Large intestine (tissue), 3 donors: ENCODE measurements at regions not wholly inside any gene's neighbourhood (a gene's known extent, or its start where the extent isn't known, plus 50 kb on each side); places are given as distances from the start of the nearest gene placed in this dataset.

Source experiments
- DNase-seq, 2 donors: peaks; one replicate each; pipeline versions ENCODE4 v3.0.0 to v3.0.0-alpha.2; 2013
- H3K27ac ChIP-seq: one replicate; pipeline ENCODE4 v1.5.1; 2013; ENCODE audit warnings: low read length
- H3K27me3 ChIP-seq: 2 replicates; pipeline ENCODE4 v1.6.1; 2013; ENCODE audit warnings: low read length; ENCODE audit not compliant: control insufficient read depth, insufficient read depth
- H3K36me3 ChIP-seq: 2 replicates; pipeline ENCODE4 v1.6.1; 2013; ENCODE audit warnings: low read length; ENCODE audit not compliant: control insufficient read depth, insufficient read depth
- H3K4me1 ChIP-seq: one replicate; pipeline ENCODE4 v1.6.1; 2013; ENCODE audit warnings: low read length; ENCODE audit not compliant: control insufficient read depth, insufficient read depth
- H3K4me3 ChIP-seq: one replicate; pipeline ENCODE4 v1.5.1; 2013; ENCODE audit warnings: low read length
- H3K9me3 ChIP-seq: one replicate; pipeline ENCODE4 v1.6.1; 2013; ENCODE audit warnings: mild to moderate bottlenecking, low read depth, low read length, moderate library complexity; ENCODE audit not compliant: control insufficient read depth
- WGBS: methylation state at CpG from one replicate; pipeline ENCODE4 v1.1.5; 2013; ENCODE audit warnings: low lambda C conversion rate; ENCODE audit not compliant: insufficient coverage; 5-methylcytosine and 5-hydroxymethylcytosine counted together

DNA sequence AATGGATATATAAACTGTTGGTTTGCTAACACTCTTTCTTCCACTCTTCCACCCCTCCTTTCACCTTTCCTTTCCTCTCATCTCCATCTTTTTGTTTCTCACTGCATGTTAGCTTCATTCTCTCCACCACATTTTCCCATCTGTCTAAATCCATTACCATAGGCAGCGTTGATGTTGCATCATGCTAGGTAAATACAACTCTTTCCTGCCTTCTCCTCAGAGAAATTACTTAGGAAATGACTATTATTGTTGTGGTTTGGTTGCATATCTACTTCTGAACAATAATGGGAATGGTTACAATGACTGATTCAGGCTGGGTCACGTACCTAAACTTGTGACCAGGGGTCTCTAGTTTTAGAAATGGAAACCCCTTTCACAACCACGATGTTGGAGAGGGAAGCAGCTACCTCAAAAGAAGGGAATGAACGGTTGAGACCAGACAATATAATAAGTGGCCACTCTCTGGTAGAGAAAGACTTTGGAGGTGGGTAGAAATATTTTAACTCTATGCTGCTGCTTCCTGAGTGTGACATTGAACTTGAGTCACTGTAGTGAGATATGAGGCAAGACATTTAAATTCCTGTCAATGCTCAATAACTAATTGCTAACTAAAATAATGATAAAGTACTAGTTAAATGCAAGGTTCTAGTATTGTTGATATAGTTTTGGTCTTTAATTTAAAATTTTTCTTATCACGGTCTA is 314.1 kb upstream of the TGFBR2 start:
- 70% methylated on average over 2 of the region's 5 CpGs for WGBS
- Histone ChIP-seq H3K4me3 (no peak overlapping the region), H3K9me3 (no peaks in the 10 kb centered on the region), H3K27me3 (no peaks in the 10 kb centered on the region), H3K27ac (no peak overlapping the region), H3K36me3 (no peaks in the 10 kb centered on the region), H3K4me1 (peaks cover 22% of the 10 kb centered on the region)
- DNase-seq, result no peak

DNA sequence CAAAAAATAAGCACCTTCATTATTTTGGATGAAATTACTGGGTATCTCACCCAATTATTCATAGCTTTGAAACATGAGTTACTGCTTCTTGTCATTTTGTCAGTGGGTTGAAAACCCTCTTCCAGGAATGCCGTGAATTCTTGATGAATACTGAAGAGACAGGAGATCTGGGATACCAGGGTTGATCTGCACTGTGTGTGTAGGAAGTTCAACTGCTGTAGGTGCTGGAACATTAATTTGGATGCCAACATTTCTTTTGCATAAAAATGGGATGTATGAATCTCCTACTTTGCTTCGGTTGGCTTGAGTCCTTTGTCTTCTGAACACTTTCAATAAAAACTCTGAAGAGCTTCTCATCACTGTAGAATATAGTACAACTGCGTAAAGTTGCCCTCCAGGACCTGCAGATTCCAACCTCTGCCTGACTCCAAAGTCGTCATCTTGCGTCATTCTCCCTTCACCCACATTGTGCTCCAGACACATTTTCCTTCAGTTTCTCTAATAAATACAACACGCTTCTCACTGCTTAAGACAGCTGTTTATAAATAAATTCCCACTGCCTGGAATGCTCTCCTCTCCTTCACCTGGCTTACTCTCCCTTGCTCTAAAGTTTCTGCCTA is 312.7 kb upstream of the TGFBR2 start:
- Histone ChIP-seq H3K4me3 (no peak overlapping the region), H3K27me3 (no peaks in the 10 kb centered on the region), H3K4me1 (peaks cover 17% of the 10 kb centered on the region), H3K27ac (no peak overlapping the region), H3K36me3 (no peaks in the 10 kb centered on the region), H3K9me3 (no peaks in the 10 kb centered on the region)
- 93% methylated on average over 3 of the region's 6 CpGs for WGBS
- DNase-seq, result no peak

DNA sequence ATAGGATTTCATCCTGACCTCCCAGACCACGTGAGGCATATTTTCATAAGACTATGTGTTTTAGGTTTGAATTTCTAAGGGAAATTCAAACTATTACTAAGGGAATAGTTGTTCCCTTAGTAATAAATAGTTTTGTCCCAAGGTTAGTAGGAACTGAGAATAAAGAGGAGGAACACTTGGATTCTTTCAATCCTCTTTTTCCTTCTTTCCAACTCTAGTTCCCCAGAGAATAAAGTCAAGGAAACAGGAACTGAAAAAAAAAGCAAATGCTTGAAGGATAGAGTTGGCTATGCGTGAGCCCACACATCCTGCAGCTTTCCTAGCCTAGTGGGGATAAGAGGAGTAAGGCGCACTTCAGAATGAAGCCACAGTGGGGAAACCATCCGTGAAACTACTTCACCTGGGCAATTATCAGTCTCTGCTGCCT is 312.1 kb upstream of the TGFBR2 start:
- Histone ChIP-seq H3K36me3 (no peaks in the 10 kb centered on the region), H3K27ac (no peak overlapping the region), H3K27me3 (no peaks in the 10 kb centered on the region), H3K9me3 (no peaks in the 10 kb centered on the region), H3K4me1 (peaks cover 12% of the 10 kb centered on the region), H3K4me3 (no peak overlapping the region)
- DNase-seq, result no peak
- no CpG with 5 or more reads among the region's 4 CpGs for WGBS

DNA sequence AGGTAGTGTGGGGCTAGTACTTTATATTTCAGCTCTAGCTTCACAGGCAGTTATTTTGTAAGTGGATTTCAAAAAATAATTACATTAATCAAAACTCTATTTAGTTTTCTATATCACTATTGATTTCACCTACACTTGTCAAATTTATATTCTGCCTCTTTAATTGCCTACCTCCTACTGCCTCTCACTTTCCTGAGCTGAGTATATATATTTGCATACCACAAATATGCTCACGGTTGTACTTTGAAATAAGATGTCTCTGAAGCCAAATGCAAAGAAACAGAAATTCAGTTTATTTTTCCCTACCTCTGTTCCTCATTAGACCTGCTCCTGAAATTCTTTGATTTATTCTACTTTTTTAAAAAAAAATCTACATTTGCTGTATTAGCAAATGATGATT is 309.3 kb upstream of the TGFBR2 start:
- H3K27me3 ChIP-seq, result no peaks in the 10 kb centered on the region
- H3K36me3 ChIP-seq, result no peaks in the 10 kb centered on the region
- H3K9me3 ChIP-seq, result no peaks in the 10 kb centered on the region
- no peak for DNase-seq
- no peak overlapping the region for H3K27ac ChIP-seq
- peaks cover 7% of the 10 kb centered on the region for H3K4me1 ChIP-seq
- 60% methylated on average over 1 of the region's 1 CpG for WGBS
- no peak overlapping the region for H3K4me3 ChIP-seq

DNA sequence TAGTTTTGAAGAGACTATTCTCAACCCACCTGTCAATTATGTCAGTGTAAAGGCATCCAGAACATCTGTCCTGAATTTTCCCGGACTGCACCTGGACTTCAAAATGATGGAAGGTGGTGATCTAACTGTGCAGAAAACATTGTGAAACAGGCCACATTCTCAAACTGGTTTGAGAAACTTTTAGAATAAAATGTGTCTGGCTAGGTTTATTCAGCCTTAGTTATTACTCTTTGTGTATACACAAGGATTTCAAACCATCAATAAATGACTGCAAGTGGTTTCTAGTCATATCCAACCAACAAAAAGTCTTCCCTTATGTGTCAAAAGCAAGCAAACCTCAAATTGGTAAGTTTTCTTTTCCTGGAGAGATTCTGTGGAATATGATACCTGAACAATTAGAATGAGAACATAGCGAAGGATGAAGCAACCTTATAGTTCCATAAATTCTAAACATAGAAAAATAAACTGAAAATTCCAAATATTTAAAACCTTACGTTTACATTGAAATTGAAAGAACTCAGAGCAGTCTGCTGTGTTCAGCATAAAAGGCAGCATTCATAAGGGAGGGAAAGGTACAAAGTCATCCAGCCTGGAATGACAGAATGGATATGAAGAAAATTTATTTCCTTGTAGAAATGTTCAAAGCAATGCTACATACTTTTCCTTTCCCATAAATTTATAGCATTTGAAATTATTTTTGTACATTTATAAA is 306.6 kb upstream of the TGFBR2 start:
- Histone ChIP-seq H3K36me3 (no peaks in the 10 kb centered on the region), H3K4me1 (peaks cover 7% of the 10 kb centered on the region), H3K27ac (peak overlapping the region; percentile 80), H3K4me3 (no peak overlapping the region), H3K9me3 (no peaks in the 10 kb centered on the region), H3K27me3 (no peaks in the 10 kb centered on the region)
- WGBS, result 30% methylated on average over 2 of the region's 3 CpGs
- peak in 1 of 2 donors; percentile 76 for DNase-seq

DNA sequence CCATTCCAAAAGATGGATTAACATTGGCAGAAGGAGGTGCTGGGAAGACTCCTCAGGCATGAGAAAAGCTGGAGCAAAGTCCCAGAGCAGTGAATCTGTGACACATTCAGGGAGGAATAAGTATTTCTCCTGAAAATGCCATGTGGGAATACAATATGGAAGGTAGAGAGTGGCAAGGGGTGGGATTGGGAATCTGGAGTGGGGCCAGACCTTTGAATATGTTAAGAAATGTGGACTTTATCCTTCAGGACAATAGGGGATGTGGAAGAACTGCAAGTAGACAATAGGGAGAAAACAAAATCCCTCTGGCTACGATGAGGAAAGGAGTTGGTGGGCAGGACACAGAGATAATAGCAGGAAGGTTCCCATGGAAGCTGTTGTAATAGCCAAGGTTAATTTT is 305.6 kb upstream of the TGFBR2 start:
- Histone ChIP-seq H3K27me3 (no peaks in the 10 kb centered on the region), H3K9me3 (no peaks in the 10 kb centered on the region), H3K4me1 (peaks cover 7% of the 10 kb centered on the region), H3K27ac (peak overlapping the region; percentile 80), H3K36me3 (no peaks in the 10 kb centered on the region), H3K4me3 (no peak overlapping the region)
- no CpG with 5 or more reads among the region's 1 CpG for WGBS
- peak in 1 of 2 donors; percentile 51 for DNase-seq

DNA sequence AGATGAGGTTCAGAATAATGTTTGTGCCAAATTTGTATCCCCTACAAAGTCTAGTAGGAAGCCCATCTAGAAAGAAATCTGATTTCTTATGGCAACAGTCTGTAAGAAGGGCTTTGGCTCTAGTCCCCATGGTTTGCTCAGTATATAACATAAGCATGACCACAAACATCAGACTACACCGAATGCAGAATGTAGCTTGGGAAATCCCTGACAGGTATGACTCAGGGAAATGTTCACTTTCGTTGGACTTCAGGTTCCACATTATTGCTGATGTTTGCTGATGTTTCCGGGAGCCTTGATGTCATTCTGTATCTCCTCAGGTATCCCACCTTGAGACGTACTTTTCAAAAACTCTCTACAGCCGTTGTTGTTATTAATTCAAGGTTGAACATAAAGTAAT is 304.4 kb upstream of the TGFBR2 start:
- peak; percentile 67 to 82 for DNase-seq
- Histone ChIP-seq H3K9me3 (no peaks in the 10 kb centered on the region), H3K4me1 (peaks cover 10% of the 10 kb centered on the region), H3K27me3 (no peaks in the 10 kb centered on the region), H3K4me3 (no peak overlapping the region), H3K36me3 (no peaks in the 10 kb centered on the region), H3K27ac (no peak overlapping the region)
- 49% methylated on average over 3 of the region's 5 CpGs for WGBS

DNA sequence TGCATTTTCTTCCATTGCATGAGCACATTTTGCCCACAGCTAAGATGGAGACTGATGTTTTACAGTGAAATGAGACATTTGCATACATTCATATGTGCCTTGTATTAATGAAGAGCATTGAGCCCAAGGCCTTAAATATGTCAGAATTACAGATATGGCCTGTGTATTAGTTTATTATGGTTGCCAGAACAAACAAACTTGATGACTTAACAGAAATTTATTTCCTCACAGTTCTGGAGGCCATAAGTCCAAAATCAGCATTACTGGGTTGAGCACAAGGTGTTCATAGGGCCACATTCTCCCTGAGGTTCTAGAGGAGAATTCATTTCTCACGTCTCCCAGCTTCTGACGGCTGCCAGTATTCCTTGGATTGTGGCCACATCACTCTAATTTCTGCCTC is 302.6 kb upstream of the TGFBR2 start:
- Histone ChIP-seq H3K9me3 (no peaks in the 10 kb centered on the region), H3K27ac (no peak overlapping the region), H3K36me3 (no peaks in the 10 kb centered on the region), H3K27me3 (no peaks in the 10 kb centered on the region), H3K4me1 (peaks cover 20% of the 10 kb centered on the region), H3K4me3 (no peak overlapping the region)
- WGBS, result no CpG with 5 or more reads among the region's 2 CpGs
- DNase-seq, result no peak

DNA sequence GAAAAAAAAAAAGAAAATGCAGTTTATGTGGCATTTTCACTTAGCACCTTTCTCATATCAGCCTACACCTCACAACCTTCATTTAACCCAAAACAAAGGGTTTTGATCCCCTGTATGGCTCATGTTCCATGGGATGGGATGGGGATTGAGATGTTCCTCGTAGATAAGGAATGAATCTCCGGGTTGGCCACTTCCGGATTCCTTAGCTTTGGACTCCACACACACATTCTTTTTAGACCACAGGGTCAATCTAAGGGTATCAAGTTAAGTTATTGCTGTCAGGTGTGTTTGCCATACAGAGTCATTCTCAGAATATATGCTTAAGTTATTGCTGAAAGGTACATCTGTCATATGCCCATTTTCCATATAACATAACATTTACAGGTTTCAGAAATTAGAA is 301.4 kb upstream of the TGFBR2 start:
- no peak overlapping the region for H3K27ac ChIP-seq
- WGBS, result no CpG with 5 or more reads among the region's 3 CpGs
- peaks cover 25% of the 10 kb centered on the region for H3K4me1 ChIP-seq
- H3K9me3 ChIP-seq, result no peaks in the 10 kb centered on the region
- no peaks in the 10 kb centered on the region for H3K27me3 ChIP-seq
- no peaks in the 10 kb centered on the region for H3K36me3 ChIP-seq
- no peak for DNase-seq
- no peak overlapping the region for H3K4me3 ChIP-seq

DNA sequence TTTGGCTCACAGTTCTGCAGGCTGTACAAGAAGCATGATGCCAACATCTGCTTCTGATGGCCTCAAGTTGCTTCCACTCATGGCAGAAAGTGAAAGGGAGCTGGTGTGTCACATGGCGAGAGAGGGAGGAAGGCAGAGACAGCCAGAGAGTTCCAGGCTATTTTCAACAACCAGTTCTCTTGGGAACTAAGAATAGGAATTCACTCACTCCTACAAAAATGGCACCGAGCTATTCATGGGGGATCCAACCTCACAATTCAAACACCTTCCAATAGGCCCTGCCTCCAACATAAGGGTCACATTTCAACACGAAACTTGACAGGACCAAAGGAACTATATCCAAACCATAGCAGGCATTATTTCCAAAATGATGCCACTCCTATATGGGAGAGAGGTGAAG is 299.5 kb upstream of the TGFBR2 start:
- WGBS, result no CpG with 5 or more reads among the region's 3 CpGs
- H3K27ac ChIP-seq, result peak overlapping the region; percentile 26

More for the DNA sequence above, 299.5 kb upstream of the TGFBR2 start:
- peaks cover 21% of the 10 kb centered on the region for H3K4me1 ChIP-seq
- H3K36me3 ChIP-seq, result no peaks in the 10 kb centered on the region
- H3K9me3 ChIP-seq, result no peaks in the 10 kb centered on the region
- H3K4me3 ChIP-seq, result no peak overlapping the region
- DNase-seq, result peak in 1 of 2 donors; percentile 31
- H3K27me3 ChIP-seq, result no peaks in the 10 kb centered on the region
